ENCODE measurements at regions not wholly inside any gene's neighbourhood (a gene's known extent, or its start where the extent isn't known, plus 50 kb on each side); places are given as distances from the start of the nearest gene placed in this dataset.
"Not testable (repeated sequence)": the region's sequence is repeated elsewhere in the genome, so short reads cannot be mapped to it uniquely, and the experiment has no call there.

DNA sequence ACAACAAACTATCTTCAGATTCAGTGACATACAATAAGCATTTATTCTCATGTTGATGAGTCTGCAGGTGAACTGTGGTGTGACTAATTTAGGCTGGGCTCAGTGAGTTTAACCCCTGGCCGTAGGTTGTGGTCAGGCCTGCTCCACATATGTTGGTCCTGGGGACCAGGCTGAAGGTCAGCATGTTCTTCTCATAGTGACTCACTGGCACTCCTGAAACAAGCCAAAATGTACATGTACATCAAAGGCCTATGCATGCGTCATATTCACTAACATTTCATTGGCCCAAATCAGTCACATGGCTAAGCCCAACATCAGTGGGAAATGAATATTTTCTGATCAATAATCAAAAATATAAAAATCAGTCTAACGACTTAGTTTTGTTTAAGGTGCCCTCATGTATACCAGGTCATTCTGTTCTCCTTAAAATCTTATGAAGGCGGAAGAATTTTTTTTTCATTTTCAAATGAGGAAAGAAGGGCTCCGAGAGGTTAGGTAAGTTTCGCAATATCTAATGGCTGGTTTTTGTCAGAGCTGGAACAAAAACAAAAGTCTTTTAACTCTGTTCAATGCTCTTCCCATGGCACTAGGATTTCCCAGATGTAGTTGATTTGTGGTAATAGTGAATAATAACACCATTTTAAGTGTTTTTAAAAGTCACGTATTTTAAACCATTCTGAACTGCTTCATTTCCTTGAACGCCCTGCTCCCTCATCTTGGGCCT, 148.5 kb downstream of the MFSD1 start:
- no peak for TF ChIP-seq EZH2phosphoT487 (conservative IDR thresholded peaks at IDR 0.05; ENCODE audit: low read length)
- TF ChIP-seq, protein P1, sequence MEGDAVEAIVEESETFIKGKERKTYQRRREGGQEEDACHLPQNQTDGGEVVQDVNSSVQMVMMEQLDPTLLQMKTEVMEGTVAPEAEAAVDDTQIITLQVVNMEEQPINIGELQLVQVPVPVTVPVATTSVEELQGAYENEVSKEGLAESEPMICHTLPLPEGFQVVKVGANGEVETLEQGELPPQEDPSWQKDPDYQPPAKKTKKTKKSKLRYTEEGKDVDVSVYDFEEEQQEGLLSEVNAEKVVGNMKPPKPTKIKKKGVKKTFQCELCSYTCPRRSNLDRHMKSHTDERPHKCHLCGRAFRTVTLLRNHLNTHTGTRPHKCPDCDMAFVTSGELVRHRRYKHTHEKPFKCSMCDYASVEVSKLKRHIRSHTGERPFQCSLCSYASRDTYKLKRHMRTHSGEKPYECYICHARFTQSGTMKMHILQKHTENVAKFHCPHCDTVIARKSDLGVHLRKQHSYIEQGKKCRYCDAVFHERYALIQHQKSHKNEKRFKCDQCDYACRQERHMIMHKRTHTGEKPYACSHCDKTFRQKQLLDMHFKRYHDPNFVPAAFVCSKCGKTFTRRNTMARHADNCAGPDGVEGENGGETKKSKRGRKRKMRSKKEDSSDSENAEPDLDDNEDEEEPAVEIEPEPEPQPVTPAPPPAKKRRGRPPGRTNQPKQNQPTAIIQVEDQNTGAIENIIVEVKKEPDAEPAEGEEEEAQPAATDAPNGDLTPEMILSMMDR (IDR thresholded peaks at IDR 0.05; ENCODE audit: insufficient read depth, low read length, poor library complexity, severe bottlenecking), result no peak
- Histone ChIP-seq H3K4me3 (ENCODE audit: insufficient read depth, low read length, poor library complexity, severe bottlenecking) (no peak overlapping the region), H3K27me3 (ENCODE audit: low read length) (no peaks in the 10 kb centered on the region), H3K79me2 (ENCODE audit: insufficient read depth, low read length) (no peaks in the 10 kb centered on the region), H3K9ac (ENCODE audit: low read length) (no peak overlapping the region), H4K20me1 (ENCODE audit: low read depth, low read length) (no peaks in the 10 kb centered on the region), H3F3A (ENCODE audit: insufficient read depth) (no peaks in the 10 kb centered on the region), H3K4me2 (ENCODE audit: low read depth, low read length, poor library complexity, severe bottlenecking) (no peak overlapping the region), H3K9me2 (replicated peaks; ENCODE audit: insufficient read depth, low read length) (no peaks in the 10 kb centered on the region), H3K27ac (ENCODE audit: low read depth, low read length) (no peak overlapping the region), H3K36me3 (ENCODE audit: low read length) (no peaks in the 10 kb centered on the region), H2AFZ (ENCODE audit: low read depth, low read length, severe bottlenecking) (no peak overlapping the region), H3K9me3 (ENCODE audit: insufficient read depth, low read length) (no peaks in the 10 kb centered on the region)

DNA sequence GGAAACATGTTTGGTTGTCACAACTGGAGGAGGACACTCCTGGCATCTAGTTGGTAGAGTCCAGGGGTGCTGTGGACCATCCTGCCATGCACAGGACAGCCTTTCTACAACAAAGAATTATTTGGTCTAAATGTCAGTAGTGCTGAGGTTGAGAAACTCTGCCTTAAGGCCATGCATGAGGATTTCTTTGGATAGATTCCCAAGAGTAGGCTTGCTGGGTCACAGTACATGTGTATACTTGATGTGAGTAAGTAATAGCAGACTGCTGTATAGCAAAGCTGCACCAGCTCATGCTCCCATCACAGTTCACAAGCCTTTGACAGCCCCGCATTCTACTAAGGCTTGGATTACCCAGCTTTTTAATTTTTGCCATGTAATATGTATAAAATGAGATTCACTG, 151.3 kb downstream of the MFSD1 start:
- Histone ChIP-seq H3K9me3 (ENCODE audit: insufficient read depth, low read length) (no peaks in the 10 kb centered on the region), H3K27me3 (ENCODE audit: low read length) (no peaks in the 10 kb centered on the region), H3K79me2 (ENCODE audit: insufficient read depth, low read length) (no peaks in the 10 kb centered on the region), H3K4me3 (ENCODE audit: insufficient read depth, low read length, poor library complexity, severe bottlenecking) (no peak overlapping the region), H2AFZ (ENCODE audit: low read depth, low read length, severe bottlenecking) (no peak overlapping the region), H4K20me1 (ENCODE audit: low read depth, low read length) (no peaks in the 10 kb centered on the region), H3K4me2 (ENCODE audit: low read depth, low read length, poor library complexity, severe bottlenecking) (no peak overlapping the region), H3K36me3 (ENCODE audit: low read length) (no peaks in the 10 kb centered on the region), H3F3A (ENCODE audit: insufficient read depth) (no peaks in the 10 kb centered on the region), H3K9ac (ENCODE audit: low read length) (no peak overlapping the region), H3K27ac (ENCODE audit: low read depth, low read length) (no peak overlapping the region), H3K9me2 (replicated peaks; ENCODE audit: insufficient read depth, low read length) (no peaks in the 10 kb centered on the region)
- TF ChIP-seq, protein P1 (IDR thresholded peaks at IDR 0.05; ENCODE audit: insufficient read depth, low read length, poor library complexity, severe bottlenecking), result no peak
- TF ChIP-seq EZH2phosphoT487 (conservative IDR thresholded peaks at IDR 0.05; ENCODE audit: low read length), result no peak

DNA sequence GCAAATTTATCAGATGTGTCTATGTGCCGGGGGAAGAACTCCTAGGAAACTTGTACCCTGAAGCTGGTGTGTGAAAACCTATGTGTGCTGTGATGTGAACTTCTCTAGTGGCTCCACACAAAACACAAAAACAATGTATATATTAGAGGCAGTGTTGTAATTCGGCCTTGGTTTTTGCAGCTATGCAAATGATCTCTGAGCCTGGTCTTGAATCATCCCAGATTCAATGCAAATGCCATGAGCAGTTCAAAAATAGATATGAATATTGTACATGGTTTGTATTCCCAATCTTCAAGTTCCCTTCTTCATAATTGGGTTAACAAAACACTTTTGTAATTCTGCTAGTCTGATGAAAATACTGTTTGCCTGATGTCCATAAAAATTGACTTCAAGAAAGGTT, 152.6 kb downstream of the MFSD1 start:
- TF ChIP-seq EZH2phosphoT487 (conservative IDR thresholded peaks at IDR 0.05; ENCODE audit: low read length), result no peak
- TF ChIP-seq, protein P1 (IDR thresholded peaks at IDR 0.05; ENCODE audit: insufficient read depth, low read length, poor library complexity, severe bottlenecking), result no peak
- Histone ChIP-seq H3K9ac (ENCODE audit: low read length) (no peak overlapping the region), H4K20me1 (ENCODE audit: low read depth, low read length) (no peaks in the 10 kb centered on the region), H3K27me3 (ENCODE audit: low read length) (no peaks in the 10 kb centered on the region), H2AFZ (ENCODE audit: low read depth, low read length, severe bottlenecking) (no peak overlapping the region), H3K27ac (ENCODE audit: low read depth, low read length) (no peak overlapping the region), H3K4me3 (ENCODE audit: insufficient read depth, low read length, poor library complexity, severe bottlenecking) (no peak overlapping the region), H3K4me2 (ENCODE audit: low read depth, low read length, poor library complexity, severe bottlenecking) (no peak overlapping the region), H3K79me2 (ENCODE audit: insufficient read depth, low read length) (no peaks in the 10 kb centered on the region), H3K9me2 (replicated peaks; ENCODE audit: insufficient read depth, low read length) (no peaks in the 10 kb centered on the region), H3K36me3 (ENCODE audit: low read length) (no peaks in the 10 kb centered on the region), H3K9me3 (ENCODE audit: insufficient read depth, low read length) (no peaks in the 10 kb centered on the region), H3F3A (ENCODE audit: insufficient read depth) (no peaks in the 10 kb centered on the region)

DNA sequence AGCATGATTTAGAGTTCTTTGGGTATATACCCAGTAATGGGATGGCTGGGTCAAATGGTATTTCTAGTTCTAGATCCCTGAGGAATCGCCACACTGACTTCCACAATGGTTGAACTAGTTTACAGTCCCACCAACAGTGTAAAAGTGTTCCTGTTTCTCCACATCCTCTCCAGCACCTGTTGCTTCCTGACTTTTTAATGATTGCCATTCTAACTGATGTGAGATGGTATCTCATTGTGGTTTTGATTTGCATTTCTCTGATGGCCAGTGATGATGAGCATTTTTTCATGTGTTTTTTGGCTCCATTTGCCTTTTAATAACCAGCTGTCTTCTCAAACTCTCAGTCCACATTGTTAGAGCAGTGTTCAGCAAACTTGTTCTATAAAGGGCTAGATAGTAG, 155.9 kb downstream of the MFSD1 start:
- H3K9me2 ChIP-seq (replicated peaks; ENCODE audit: insufficient read depth, low read length); H4K20me1 ChIP-seq (ENCODE audit: low read depth, low read length); H2AFZ ChIP-seq (ENCODE audit: low read depth, low read length, severe bottlenecking); H3K4me2 ChIP-seq (ENCODE audit: low read depth, low read length, poor library complexity, severe bottlenecking); H3K4me3 ChIP-seq (ENCODE audit: insufficient read depth, low read length, poor library complexity, severe bottlenecking); H3K9ac ChIP-seq (ENCODE audit: low read length); H3K79me2 ChIP-seq (ENCODE audit: insufficient read depth, low read length); H3K36me3 ChIP-seq (ENCODE audit: low read length); H3F3A ChIP-seq (ENCODE audit: insufficient read depth); H3K9me3 ChIP-seq (ENCODE audit: insufficient read depth, low read length); H3K27ac ChIP-seq (ENCODE audit: low read depth, low read length); H3K27me3 ChIP-seq (ENCODE audit: low read length): not testable (repeated sequence)

All from SU-DHL-6 (cell line).